HEK293T (cell line): ENCODE measurements at regions not wholly inside any gene's neighbourhood (a gene's known extent, or its start where the extent isn't known, plus 50 kb on each side); places are given as distances from the start of the nearest gene placed in this dataset.

Experiments
- FOXK2 ChIP-seq: fragments of 450-650 bp; IDR thresholded peaks from 2 replicates; pipeline ENCODE4 v1.6.1; 2016; ENCODE audit warnings: mild to moderate bottlenecking
- L3MBTL2 ChIP-seq: fragments of 450-650 bp; conservative IDR thresholded peaks from 2 replicates; pipeline ENCODE4 v1.6.1; 2016; ENCODE audit warnings: mild to moderate bottlenecking
- NFRKB ChIP-seq: fragments of 450-650 bp; IDR thresholded peaks from 2 replicates; pipeline ENCODE4 v1.6.1; 2016; ENCODE audit warnings: mild to moderate bottlenecking, moderate library complexity
- SP1 ChIP-seq: fragments of 450-650 bp; IDR thresholded peaks from 2 replicates; pipeline ENCODE4 v1.6.1; 2017
- SUZ12 ChIP-seq: fragments of 450-650 bp; IDR thresholded peaks from 2 replicates; pipeline ENCODE4 v1.6.1; 2016; ENCODE audit warnings: mild to moderate bottlenecking
- TARDBP ChIP-seq: fragments of 450-650 bp; IDR thresholded peaks from 2 replicates; pipeline ENCODE4 v1.6.1; 2016

DNA sequence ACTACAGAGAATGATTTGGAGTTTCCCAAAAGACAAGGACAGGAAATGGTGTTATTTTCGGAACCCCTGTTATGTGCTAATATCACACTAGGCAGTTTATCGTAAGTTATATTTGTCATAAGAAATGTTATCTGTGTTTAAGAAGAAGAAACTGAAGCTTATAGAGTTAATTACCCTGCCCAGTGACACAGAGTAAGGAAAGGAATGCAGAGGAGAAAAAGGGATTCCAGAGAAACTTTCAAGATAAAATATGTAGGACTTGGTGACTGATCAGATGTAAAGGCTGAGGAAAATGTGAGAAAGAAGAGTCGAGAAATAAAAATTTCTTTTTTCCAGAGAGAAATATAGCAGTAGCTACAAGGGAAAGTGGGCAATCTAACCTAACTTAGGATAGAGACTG lies 63.5 kb upstream of the ZNF746 start:
- TF ChIP-seq FOXK2 = no peak
- TF ChIP-seq L3MBTL2 = no peak
- TF ChIP-seq SUZ12 = no peak
- no peak for TF ChIP-seq SP1
- no peak for TF ChIP-seq NFRKB
- no peak for TF ChIP-seq TARDBP
